ENCODE measurements at regions not wholly inside any gene's neighbourhood (a gene's known extent, or its start where the extent isn't known, plus 50 kb on each side); places are given as distances from the start of the nearest gene placed in this dataset.

- TF ChIP-seq POLR2A (IDR thresholded peaks at IDR 0.05; ENCODE audit: low read length) (no peak), GATA1 (IDR thresholded peaks at IDR 0.05; ENCODE audit: low read depth, low read length) (no peak)
Measured at GRCh38 chr2:166812166-166812891, 76.0 kb upstream of the XIRP2 start.
